WTC11 (cell line): ENCODE measurements at regions not wholly inside any gene's neighbourhood (a gene's known extent, or its start where the extent isn't known, plus 50 kb on each side); places are given as distances from the start of the nearest gene placed in this dataset.
"Not testable (repeated sequence)": the region's sequence is repeated elsewhere in the genome, so short reads cannot be mapped to it uniquely, and the experiment has no call there.

Source experiments
- ATAC-seq: fragments of 200-7000 bp; cut with Tn5 transposase; 2 replicates; pipeline ENCODE4 v1.10.0; 2021; ENCODE audit warnings: mild to moderate bottlenecking, moderate library complexity
- CTCF ChIA-PET: fragments of 300-600 bp; sonication (Branson Sonifier 250); formaldehyde crosslinking; loops from one replicate; lab custom pipeline; 2021; ENCODE audit warnings: antibody characterized with exemption; lab: Charles Lee
- POLR2A ChIA-PET: fragments of 350-600 bp; sonication (Branson Sonifier 250); formaldehyde crosslinking; loops from one replicate; lab custom pipeline; 2021; ENCODE audit warnings: antibody characterized with exemption; lab: Charles Lee
- DNase-seq: peaks from one replicate; pipeline ENCODE4 v3.0.0; 2021; ENCODE audit warnings: low spot score
- H3K27ac Mint-ChIP-seq: 2 replicates; pipeline ENCODE4 v1.8.0; 2021; ENCODE audit warnings: mixed read lengths
- H3K27me3 Mint-ChIP-seq: 2 replicates; pipeline ENCODE4 v1.8.0; 2021; ENCODE audit warnings: low read depth, mild to moderate bottlenecking, moderate library complexity, mixed read lengths
- H3K36me3 Mint-ChIP-seq: 2 replicates; pipeline ENCODE4 v1.8.0; 2021; ENCODE audit warnings: mixed read lengths
- H3K4me1 Mint-ChIP-seq: 2 replicates; pipeline ENCODE4 v1.8.0; 2022; ENCODE audit warnings: mixed read lengths
- H3K4me3 Mint-ChIP-seq: 2 replicates; pipeline ENCODE4 v1.8.0; 2021; ENCODE audit warnings: mild to moderate bottlenecking, moderate library complexity, mixed read lengths
- H3K9me3 Mint-ChIP-seq: 2 replicates; pipeline ENCODE4 v1.8.0; 2021; ENCODE audit warnings: mixed read lengths
- AR ChIP-seq: fragments of 250-450 bp; sonication (Bioruptor Pico); IDR thresholded peaks from 2 replicates; pipeline ENCODE4 v1.9.0; 2021; ENCODE audit warnings: mild to moderate bottlenecking
- ATF3 ChIP-seq: sonication (generic); formaldehyde crosslinking; conservative IDR thresholded peaks from 2 replicates; pipeline ENCODE4 v1.8.1; 2022; ENCODE audit warnings: mild to moderate bottlenecking, missing genetic modification reagents
- ATF6 ChIP-seq: sonication (generic); formaldehyde crosslinking; IDR thresholded peaks from 2 replicates; pipeline ENCODE4 v1.8.1; 2023; ENCODE audit warnings: mild to moderate bottlenecking, missing genetic modification reagents
- E2F1 ChIP-seq: sonication (generic); formaldehyde crosslinking; IDR thresholded peaks from 2 replicates; pipeline ENCODE4 v1.8.0; 2022; ENCODE audit warnings: mild to moderate bottlenecking, missing genetic modification reagents
- ESRRA ChIP-seq: sonication (generic); formaldehyde crosslinking; IDR thresholded peaks from 2 replicates; pipeline ENCODE4 v1.8.1; 2022; ENCODE audit warnings: mild to moderate bottlenecking, missing genetic modification reagents, borderline replicate concordance
- ETV6 ChIP-seq: sonication (generic); formaldehyde crosslinking; IDR thresholded peaks from 2 replicates; pipeline ENCODE4 v1.8.1; 2022; ENCODE audit warnings: mild to moderate bottlenecking, missing genetic modification reagents
- IRF2 ChIP-seq: sonication (generic); formaldehyde crosslinking; IDR thresholded peaks from 2 replicates; pipeline ENCODE4 v1.8.0; 2022; ENCODE audit warnings: low read depth, missing genetic modification reagents, borderline replicate concordance
- KAT7 ChIP-seq: sonication (generic); formaldehyde crosslinking; IDR thresholded peaks from 2 replicates; pipeline ENCODE4 v1.8.1; 2023; ENCODE audit warnings: missing genetic modification reagents, mild to moderate bottlenecking, borderline replicate concordance
- MLX ChIP-seq: sonication (generic); formaldehyde crosslinking; IDR thresholded peaks from 2 replicates; pipeline ENCODE4 v1.8.1; 2023; ENCODE audit warnings: mild to moderate bottlenecking, missing genetic modification reagents, moderate library complexity
- MXD4 ChIP-seq: fragments of 250-450 bp; sonication (Bioruptor Pico); IDR thresholded peaks from 2 replicates; pipeline ENCODE4 v1.8.0; 2021; ENCODE audit warnings: mild to moderate bottlenecking, moderate library complexity, borderline replicate concordance
- NFYB ChIP-seq: sonication (generic); formaldehyde crosslinking; conservative IDR thresholded peaks from 2 replicates; pipeline ENCODE4 v1.8.0; 2022; ENCODE audit warnings: low read depth, missing genetic modification reagents
- NR2C2 ChIP-seq: sonication (generic); formaldehyde crosslinking; IDR thresholded peaks from 2 replicates; pipeline ENCODE4 v1.8.0; 2022; ENCODE audit warnings: mild to moderate bottlenecking, missing genetic modification reagents
- NR3C1 ChIP-seq: sonication (generic); formaldehyde crosslinking; conservative IDR thresholded peaks from 2 replicates; pipeline ENCODE4 v1.8.1; 2023; ENCODE audit warnings: low read depth, mild to moderate bottlenecking, missing genetic modification reagents
- RORB ChIP-seq: fragments of 250-450 bp; sonication (Bioruptor Pico); IDR thresholded peaks from 2 replicates; pipeline ENCODE4 v1.9.0; 2021; ENCODE audit warnings: mild to moderate bottlenecking
- TCF7 ChIP-seq: sonication (generic); formaldehyde crosslinking; IDR thresholded peaks from 2 replicates; pipeline ENCODE4 v1.8.0; 2022; ENCODE audit warnings: mild to moderate bottlenecking, low read depth, missing genetic modification reagents, moderate library complexity
- ZNF232 ChIP-seq: sonication (generic); formaldehyde crosslinking; IDR thresholded peaks from 2 replicates; pipeline ENCODE4 v1.8.0; 2022; ENCODE audit warnings: mild to moderate bottlenecking, missing genetic modification reagents

- H3K9me3 Mint-ChIP-seq, result peaks cover 4% of the 10 kb centered on the region; the same call in 1 of the 2 replicates
- no peaks in the 10 kb centered on the region for H3K4me1 Mint-ChIP-seq
- H3K27me3 Mint-ChIP-seq, result no peaks in the 10 kb centered on the region
- POLR2A ChIA-PET, result no interaction called here
- CTCF ChIA-PET, result no interaction called here
- H3K4me3 Mint-ChIP-seq, result no peak overlapping the region
- no peaks in the 10 kb centered on the region for H3K36me3 Mint-ChIP-seq
- no peak for TF ChIP-seq NR3C1
- TF ChIP-seq ATF6 (CRISPR knock-in tag), result no peak
- no peak for TF ChIP-seq E2F1 (CRISPR knock-in tag)
- no peak for TF ChIP-seq MLX (CRISPR knock-in tag)
- no peak for TF ChIP-seq ZNF232
- no peak for TF ChIP-seq NR2C2 (CRISPR knock-in tag)
- TF ChIP-seq TCF7, result no peak
- no peak for TF ChIP-seq MXD4 (CRISPR knock-in tag)
- TF ChIP-seq ATF3 (CRISPR knock-in tag), result no peak
- no peak for TF ChIP-seq KAT7 (CRISPR knock-in tag)
- TF ChIP-seq RORB (CRISPR knock-in tag), result no peak
- no peak for TF ChIP-seq ETV6 (CRISPR knock-in tag)
- TF ChIP-seq IRF2, result no peak
- TF ChIP-seq AR, result no peak
- no peak for DNase-seq
- H3K27ac Mint-ChIP-seq, result no peak overlapping the region
- ATAC-seq, result no peak
Measured at GRCh38 chr6:20020526-20020925, 183.4 kb downstream of the ID4 start.

- POLR2A ChIA-PET, result no interaction called here
- no peaks in the 10 kb centered on the region; the same call in 1 of the 2 replicates for H3K27me3 Mint-ChIP-seq
- no peak for ATAC-seq
- no peak overlapping the region for H3K4me3 Mint-ChIP-seq
- H3K36me3 Mint-ChIP-seq, result no peaks in the 10 kb centered on the region
- CTCF ChIA-PET, result no interaction called here
- H3K4me1 Mint-ChIP-seq, result no peaks in the 10 kb centered on the region
- H3K27ac Mint-ChIP-seq, result no peak overlapping the region
- no peak for TF ChIP-seq ESRRA
- no peak for DNase-seq
- peaks cover 8% of the 10 kb centered on the region; the same call in 1 of the 2 replicates for H3K9me3 Mint-ChIP-seq
Measured at GRCh38 chr6:20021795-20022194, 184.6 kb downstream of the ID4 start.

GRCh38 chr6:20023549-20024315 lies 186.6 kb downstream of the ID4 start:
- peak; percentile 36; the same call in 1 of the 2 replicates for TF ChIP-seq NFYB (CRISPR knock-in tag)
- DNase-seq, POLR2A ChIA-PET, H3K27me3 Mint-ChIP-seq, H3K27ac Mint-ChIP-seq, CTCF ChIA-PET, H3K4me1 Mint-ChIP-seq, ATAC-seq, H3K4me3 Mint-ChIP-seq, H3K9me3 Mint-ChIP-seq, H3K36me3 Mint-ChIP-seq: not testable (repeated sequence)
